K562 (cell line): ENCODE measurements at regions not wholly inside any gene's neighbourhood (a gene's known extent, or its start where the extent isn't known, plus 50 kb on each side); places are given as distances from the start of the nearest gene placed in this dataset.
"Not testable (repeated sequence)": the region's sequence is repeated elsewhere in the genome, so short reads cannot be mapped to it uniquely, and the experiment has no call there.

Experiments used
- CTCF ChIP-seq, 3 experiments: IDR thresholded peaks in 2 of 3; conservative IDR thresholded peaks in 1 of 3; 2 replicates each; pipeline ENCODE4 v1.5.1; 2011 to 2012; ENCODE audit warnings: low read length in 3 of 3, mild to moderate bottlenecking in 3 of 3, control low read depth in 2 of 3, improper control_type of control experiment in 1 of 3, inconsistent platforms in 1 of 3, low read depth in 1 of 3, mixed read lengths in 1 of 3, moderate library complexity in 1 of 3; ENCODE audit not compliant: insufficient read depth in 2 of 3
- GABPA ChIP-seq: fragments of 200-800 bp; sonication (Bioruptor generic); conservative IDR thresholded peaks from 2 replicates; pipeline ENCODE4 v1.6.1; 2016; ENCODE audit warnings: low read depth, missing genetic modification characterization, missing compliant biosample characterization
- GABPB1 ChIP-seq: sonication (generic); formaldehyde crosslinking; IDR thresholded peaks from 2 replicates; pipeline ENCODE4 v1.8.0; 2022; ENCODE audit warnings: mild to moderate bottlenecking, missing genetic modification reagents
- HNRNPLL ChIP-seq: fragments of 200-400 bp; formaldehyde crosslinking; IDR thresholded peaks from 2 replicates; pipeline ENCODE4 v1.6.1; 2017; ENCODE audit warnings: low read length, low read depth, mild to moderate bottlenecking; ENCODE audit not compliant: poor library complexity, severe bottlenecking
- MBD2 ChIP-seq: sonication (generic); IDR thresholded peaks from 2 replicates; pipeline ENCODE4 v1.6.1; 2016; ENCODE audit warnings: low read depth, borderline replicate concordance
- MEF2A ChIP-seq: IDR thresholded peaks from 2 replicates; pipeline ENCODE4 v1.6.1; 2011; ENCODE audit warnings: low read depth, mild to moderate bottlenecking, low read length, moderate library complexity; ENCODE audit not compliant: control insufficient read depth
- NCOA1 ChIP-seq: fragments of 450-650 bp; IDR thresholded peaks from 2 replicates; pipeline ENCODE4 v1.6.1; 2016; ENCODE audit warnings: low read depth
- SIN3A ChIP-seq, 2 experiments: fragments of 150-350 bp in 1 of 2; IDR thresholded peaks; 2 replicates each; pipeline ENCODE4 v1.6.1; 2011 to 2016; ENCODE audit warnings: borderline replicate concordance in 2 of 2, low read depth in 2 of 2, low read length in 2 of 2, mild to moderate bottlenecking in 2 of 2, moderate library complexity in 2 of 2; ENCODE audit not compliant: control insufficient read depth in 1 of 2
- SMAD1 ChIP-seq: fragments of 150-350 bp; IDR thresholded peaks from 2 replicates; pipeline ENCODE4 v1.6.1; 2014; ENCODE audit warnings: low read length, low read depth; ENCODE audit not compliant: partially characterized antibody
- ZNF586 ChIP-seq: fragments of 450-650 bp; formaldehyde crosslinking; conservative IDR thresholded peaks from 2 replicates; pipeline ENCODE4 v1.4.0; 2020; ENCODE audit warnings: mild to moderate bottlenecking, moderate library complexity
- TF ChIP-seq, protein P1 (sequence below), 2 experiments: IDR thresholded peaks; 2 replicates each; pipeline ENCODE4 v1.6.1; 2011; ENCODE audit warnings: borderline replicate concordance in 1 of 2, control low read depth in 1 of 2, low read depth in 1 of 2, low read length in 1 of 2, mild to moderate bottlenecking in 1 of 2, mixed read lengths in 1 of 2, moderate library complexity in 1 of 2; ENCODE audit not compliant: insufficient read depth in 1 of 2, insufficient read length in 1 of 2, poor library complexity in 1 of 2, severe bottlenecking in 1 of 2; ENCODE audit errors: extremely low read depth in 1 of 2

DNA sequence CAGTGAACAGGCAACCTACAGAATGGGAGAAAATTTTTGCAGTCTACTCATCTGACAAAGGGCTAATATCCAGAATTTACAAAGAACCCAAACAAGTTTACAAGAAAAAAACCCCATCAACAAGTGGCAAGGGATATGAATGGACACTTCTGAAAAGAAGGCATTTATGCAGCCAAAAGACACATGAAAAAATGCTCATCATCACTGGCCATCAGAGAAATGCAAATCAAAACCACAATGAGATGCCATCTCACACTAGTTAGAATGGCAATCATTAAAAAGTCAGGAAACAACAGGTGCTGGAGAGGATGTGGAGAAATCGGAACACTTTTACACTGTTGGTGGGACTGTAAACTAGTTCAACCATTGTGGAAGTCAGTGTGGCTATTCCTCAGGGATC lies 80.3 kb downstream of the ZNF474 start:
- TF ChIP-seq NCOA1; ZNF586 (CRISPR knock-in tag); MEF2A; SIN3A (IDR thresholded peaks at IDR 0.05; ENCODE audit: borderline replicate concordance in 2 of 2, control insufficient read depth in 1 of 2, low read depth in 2 of 2, low read length in 2 of 2); GABPB1 (CRISPR knock-in tag); CTCF (IDR thresholded peaks at IDR 0.05 in 2 of 3, conservative IDR thresholded peaks at IDR 0.05 in 1 of 3; ENCODE audit: insufficient read depth in 2 of 3, low read depth in 1 of 3, low read length in 3 of 3); SMAD1; MBD2; GABPA (tag); HNRNPLL: not testable (repeated sequence)
- TF ChIP-seq, protein P1, sequence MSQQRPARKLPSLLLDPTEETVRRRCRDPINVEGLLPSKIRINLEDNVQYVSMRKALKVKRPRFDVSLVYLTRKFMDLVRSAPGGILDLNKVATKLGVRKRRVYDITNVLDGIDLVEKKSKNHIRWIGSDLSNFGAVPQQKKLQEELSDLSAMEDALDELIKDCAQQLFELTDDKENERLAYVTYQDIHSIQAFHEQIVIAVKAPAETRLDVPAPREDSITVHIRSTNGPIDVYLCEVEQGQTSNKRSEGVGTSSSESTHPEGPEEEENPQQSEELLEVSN (IDR thresholded peaks at IDR 0.05; ENCODE audit: borderline replicate concordance in 1 of 2, extremely low read depth in 1 of 2, insufficient read depth in 1 of 2, insufficient read length in 1 of 2, low read depth in 1 of 2, low read length in 1 of 2, poor library complexity in 1 of 2, severe bottlenecking in 1 of 2), result not testable (repeated sequence)
